HG03442 (cell line): ENCODE measurements at regions not wholly inside any gene's neighbourhood (a gene's known extent, or its start where the extent isn't known, plus 50 kb on each side); places are given as distances from the start of the nearest gene placed in this dataset.
"Not testable (repeated sequence)": the region's sequence is repeated elsewhere in the genome, so short reads cannot be mapped to it uniquely, and the experiment has no call there.

Experiments
- ATAC-seq: cut with Tn5 transposase; IDR thresholded peaks from one replicate; pipeline ENCODE4 v1.9.1; 2021; ENCODE audit warnings: mild to moderate bottlenecking, moderate library complexity; ENCODE audit not compliant: unreplicated experiment

DNA sequence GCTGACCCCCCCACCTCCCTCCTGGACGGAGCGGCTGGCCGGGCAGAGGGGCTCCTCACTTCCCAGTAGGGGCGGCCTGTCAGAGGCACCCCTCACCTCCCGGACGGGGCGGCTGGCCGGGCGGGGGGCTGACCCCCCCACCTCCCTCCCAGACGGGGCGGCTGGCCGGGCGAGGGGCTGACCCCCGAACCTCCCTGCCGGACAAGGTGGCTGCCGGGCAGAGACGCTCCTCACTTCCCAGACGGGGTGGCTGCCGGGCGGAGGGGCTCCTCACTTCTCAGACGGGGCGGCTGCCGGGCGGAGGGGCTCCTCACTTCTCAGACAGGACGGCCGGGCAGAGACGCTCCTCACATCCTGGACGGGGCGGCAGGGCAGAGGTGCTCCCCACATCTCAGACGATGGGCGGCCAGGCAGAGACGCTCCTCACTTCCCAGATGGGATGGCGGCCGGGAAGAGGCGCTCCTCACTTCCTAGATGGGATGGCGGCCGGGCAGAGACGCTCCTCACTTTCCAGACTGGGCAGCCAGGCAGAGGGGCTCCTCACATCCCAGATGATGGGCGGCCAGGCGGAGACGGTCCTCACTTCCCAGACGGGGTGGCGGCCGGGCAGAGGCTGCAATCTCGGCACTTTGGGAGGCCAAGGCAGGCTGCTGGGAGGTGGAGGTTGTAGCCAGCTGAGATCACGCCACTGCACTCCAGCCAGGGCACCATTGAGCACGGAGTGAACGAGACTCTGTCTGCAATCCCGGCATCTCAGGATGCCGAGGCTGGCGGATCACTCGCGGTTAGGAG, 66.2 kb upstream of the PAPPA2 start:
- ATAC-seq: not testable (repeated sequence)

DNA sequence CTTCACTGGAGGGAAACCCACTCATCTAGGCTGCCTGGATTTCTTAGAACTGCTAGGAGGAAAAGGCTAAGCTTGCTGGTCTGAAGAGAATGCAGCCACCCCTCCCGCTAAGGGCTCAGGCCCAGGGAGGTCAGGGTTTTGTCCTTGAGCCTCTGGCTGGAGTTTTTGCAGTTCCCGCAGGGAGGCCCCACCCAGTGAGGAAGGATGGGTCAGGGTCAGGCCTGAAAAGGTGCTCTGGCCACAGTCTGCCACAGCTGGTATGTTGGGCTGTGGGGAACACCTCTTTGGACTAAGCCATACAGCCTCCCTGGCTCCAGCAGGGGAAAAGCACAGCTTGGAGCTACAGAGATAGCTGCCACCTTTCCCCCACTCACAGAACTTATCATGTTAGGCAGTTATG, 71.4 kb upstream of the PAPPA2 start:
- no peak for ATAC-seq

- ATAC-seq: no peak
Observed at GRCh38 chr1:176384841-176385240, 78.1 kb upstream of the PAPPA2 start.

DNA sequence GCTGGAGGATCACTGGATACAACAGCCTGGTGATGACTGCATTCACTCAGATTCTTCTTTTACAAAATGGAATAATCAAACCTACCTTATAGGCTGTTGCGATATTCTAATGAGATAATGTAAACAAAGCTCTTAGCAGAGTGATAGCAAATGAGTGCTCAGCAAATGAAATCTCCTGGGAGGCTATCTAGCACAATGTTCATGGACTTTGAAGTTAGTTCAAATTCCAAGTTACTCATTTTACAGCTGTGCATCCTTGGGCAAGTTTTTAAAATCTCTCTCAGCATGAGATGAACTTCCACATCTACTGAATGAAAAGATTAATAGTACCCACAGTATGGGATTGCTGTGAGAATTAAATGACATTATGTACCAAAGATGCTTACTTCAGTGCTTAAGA, 80.8 kb upstream of the PAPPA2 start:
- ATAC-seq: no peak

GRCh38 chr1:176379626-176380339, 83.2 kb upstream of the PAPPA2 start:
- ATAC-seq: peak; percentile 64

GRCh38 chr1:176374967-176375569, 87.9 kb upstream of the PAPPA2 start:
- ATAC-seq: peak; percentile 77

DNA sequence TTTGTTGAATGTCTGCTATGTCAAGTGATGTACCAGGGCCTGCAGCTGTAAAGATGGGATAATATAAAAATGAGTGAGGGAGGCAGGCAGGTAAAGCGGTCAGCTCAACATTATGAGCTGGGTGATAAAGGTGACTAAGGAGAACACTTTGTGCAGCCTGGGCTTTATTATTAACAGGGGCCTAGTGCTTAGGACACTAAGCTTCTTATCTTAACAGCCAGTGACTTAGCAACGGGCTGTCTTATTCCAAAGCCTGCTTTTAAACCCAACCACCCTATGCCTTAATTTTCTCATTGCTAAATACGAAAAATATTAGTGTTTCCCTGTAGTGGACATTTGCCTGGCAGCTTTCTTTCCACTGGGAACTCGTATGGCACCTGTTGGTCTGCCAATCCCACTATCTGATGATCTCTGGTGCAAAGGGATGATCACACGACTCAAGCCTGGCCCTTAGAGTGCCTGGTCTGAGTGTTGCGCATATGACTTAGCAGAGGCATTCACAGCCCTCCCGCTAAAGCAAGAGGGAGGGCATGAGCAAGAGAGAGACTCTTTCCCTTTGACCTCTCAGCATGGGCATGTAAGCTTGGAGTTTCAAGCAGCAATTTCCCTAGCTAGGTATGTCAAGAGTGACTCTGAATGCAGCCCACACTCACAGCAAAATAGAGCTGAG, 98.6 kb upstream of the PAPPA2 start:
- no peak for ATAC-seq

DNA sequence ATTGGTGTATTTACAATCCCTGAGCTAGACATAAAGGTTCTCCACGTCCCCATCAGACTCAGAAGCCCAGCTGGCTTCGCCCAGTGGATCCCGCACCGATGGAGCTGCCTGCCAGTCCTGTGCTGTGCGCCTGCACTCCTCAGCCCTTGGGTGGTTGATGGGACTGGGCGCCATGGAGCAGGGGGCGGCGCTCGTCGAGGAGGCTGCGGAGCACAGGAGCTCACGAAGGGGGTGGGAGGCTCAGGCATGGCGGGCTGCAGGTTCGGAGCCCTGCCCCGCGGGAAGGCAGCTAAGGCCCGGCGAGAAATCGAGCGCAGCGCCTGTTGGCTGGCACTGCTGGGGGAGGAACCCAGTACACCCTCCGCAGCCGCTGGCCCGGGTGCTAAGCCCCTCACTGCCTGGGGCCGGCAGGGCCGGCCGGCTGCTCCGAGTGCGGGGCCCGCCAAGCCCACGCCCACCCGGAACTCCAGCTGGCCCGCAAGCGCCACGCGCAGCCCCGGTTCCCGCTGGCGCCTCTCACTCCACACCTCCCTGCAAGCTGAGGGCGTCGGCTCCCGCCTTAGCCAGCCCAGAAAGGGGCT, 113.8 kb upstream of the PAPPA2 start:
- not testable (repeated sequence) for ATAC-seq

GRCh38 chr1:176341656-176342055, 121.3 kb upstream of the PAPPA2 start:
- no peak for ATAC-seq

DNA sequence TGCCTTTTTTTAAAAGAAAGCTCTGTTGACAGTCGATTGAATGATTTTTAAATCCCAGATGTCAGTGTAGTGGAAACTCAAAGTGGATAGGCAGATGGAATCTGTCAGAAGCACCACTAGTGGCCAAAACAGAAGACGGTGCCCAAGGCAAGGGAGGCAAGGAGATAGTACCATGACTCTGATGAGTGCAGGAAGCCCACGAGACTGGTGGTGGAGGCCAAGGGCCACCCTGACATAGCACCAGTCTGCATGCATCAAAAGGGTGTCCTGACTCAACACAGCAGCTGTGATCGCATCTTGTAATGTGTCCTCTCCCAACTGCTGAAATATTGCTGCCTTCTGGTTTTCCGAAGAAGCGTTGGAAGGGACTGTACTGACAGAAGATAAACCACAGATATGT, 124.1 kb upstream of the PAPPA2 start:
- no peak for ATAC-seq

DNA sequence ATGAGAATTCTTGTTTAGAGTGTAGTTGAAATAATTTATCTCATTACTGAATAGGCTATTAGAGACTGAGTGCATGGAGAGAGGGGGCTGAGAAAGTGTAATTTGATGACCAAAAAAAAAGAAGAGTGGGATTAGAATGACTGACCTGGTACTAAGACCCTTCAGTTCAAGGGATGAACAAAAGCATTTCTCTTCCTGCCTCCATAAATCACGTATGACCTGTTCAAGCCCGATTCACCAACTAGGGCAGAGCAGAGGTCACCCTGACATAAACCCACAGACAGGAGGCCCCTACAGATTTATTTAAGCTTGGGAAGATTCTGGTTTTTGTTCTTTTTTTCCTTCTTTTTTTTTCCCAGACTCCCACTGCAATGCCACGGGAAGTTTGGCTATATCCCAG, 123.7 kb upstream of the COP1 start:
- no peak for ATAC-seq

DNA sequence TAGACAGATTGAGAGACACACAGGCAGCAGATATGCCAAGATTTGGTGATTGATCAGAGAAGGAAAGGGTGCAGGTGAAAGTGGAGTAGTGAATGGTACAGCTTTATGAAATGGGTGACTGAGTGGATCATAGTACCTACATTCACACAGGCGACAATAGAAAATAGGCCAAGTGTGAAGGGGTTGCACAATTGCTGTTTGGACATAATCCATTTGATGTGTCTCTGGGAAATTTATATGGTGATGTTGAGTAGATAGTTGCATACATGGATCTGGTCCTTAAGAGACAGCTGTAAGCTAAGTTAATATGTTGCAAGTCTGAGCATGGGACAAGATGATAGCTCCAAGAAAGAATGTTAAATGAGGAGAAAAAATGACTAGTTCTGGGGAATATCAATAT, 118.6 kb upstream of the COP1 start:
- no peak for ATAC-seq

GRCh38 chr1:176323472-176323871, 116.4 kb upstream of the COP1 start:
- no peak for ATAC-seq

DNA sequence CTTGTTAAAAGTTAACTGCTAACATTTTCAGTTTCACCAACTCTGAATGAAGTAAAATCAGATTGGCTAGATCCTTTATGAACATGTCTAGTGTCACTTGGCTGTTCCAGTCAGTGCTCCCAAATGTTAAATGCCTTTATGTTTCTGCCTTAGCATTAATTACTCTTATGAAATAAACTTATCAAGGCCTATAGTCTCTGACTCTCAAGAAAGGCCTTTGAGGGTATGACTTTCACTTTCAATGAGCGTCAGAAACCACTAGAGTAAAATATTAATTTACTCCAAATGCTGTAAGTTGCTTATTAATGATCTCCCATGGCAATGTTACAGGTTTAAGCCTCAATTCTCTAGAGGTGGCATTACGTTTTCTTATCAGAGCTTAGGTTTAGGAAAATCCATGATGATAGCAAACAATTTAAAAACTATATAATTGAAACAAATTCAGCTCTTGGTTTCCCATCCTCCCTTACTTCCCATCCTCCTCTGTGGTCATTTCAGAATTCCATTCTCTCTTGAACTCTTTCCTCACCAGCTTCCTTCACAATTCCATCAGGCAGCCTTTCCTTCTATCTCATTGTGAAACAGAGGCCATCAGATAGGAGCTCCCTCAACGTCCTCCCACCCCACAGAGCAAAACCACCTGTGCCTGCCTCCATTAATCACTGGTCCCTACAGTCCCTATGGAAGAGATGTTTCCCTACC, 108.6 kb upstream of the COP1 start:
- no peak for ATAC-seq

- ATAC-seq: not testable (repeated sequence)
Observed at GRCh38 chr1:176296602-176297001, 89.5 kb upstream of the COP1 start.

DNA sequence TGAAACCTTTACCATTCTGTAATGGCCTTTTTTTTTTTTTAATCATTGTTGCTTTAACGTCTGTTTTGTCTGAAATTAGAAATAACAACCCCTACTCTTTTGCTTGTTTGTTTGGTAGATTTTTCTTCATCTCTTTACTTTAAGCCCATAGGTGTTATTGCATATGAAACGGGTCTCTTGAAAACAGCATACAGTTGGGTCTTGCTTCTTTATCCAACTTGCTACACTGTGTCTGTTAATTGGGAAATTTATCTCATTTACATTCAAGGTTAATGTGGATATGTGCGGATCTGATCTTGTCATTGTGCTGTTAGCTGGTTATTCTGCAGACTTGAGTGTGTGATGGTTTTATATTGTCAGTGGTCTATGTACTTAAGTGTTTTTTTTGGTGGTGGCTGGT, 78.9 kb upstream of the COP1 start:
- ATAC-seq: no peak

DNA sequence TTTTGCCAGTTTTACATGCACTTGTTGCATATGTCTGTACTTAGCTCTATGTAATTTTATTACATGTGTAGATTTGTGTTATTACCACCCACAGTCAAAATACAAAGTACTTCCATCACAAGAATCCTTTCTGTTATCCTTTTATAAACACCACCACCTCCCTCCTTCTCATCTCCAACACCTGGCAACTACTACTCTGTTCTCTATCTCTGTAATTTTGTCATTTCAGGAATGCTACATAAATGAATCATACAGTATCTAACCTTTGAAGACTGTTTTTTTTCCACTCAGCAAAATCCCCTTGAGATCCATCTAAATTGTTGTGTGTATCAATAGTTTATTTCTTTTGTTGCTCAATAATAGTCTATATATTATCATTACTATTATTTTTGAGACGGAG, 64.5 kb upstream of the COP1 start:
- no peak for ATAC-seq
